ENCODE measurements at regions not wholly inside any gene's neighbourhood (a gene's known extent, or its start where the extent isn't known, plus 50 kb on each side); places are given as distances from the start of the nearest gene placed in this dataset.

DNA sequence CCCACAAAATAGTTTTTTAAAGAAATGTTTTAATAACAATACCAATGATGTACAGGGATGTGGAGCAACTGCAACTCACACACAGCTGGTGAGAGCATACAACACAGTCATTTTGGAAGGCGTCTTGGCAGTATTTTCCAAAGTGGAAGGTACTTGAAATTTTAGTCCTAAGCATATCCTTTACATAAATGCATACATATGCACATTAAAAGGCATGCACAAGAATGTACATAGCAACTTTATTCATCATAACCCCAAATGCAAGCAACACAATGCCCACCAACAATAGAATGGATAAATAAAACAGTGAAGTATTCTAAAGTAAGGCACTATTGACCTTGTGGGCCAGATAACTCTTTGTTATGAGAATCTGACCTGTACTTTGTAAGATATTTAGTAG, 310.1 kb upstream of the ADGRL2 start:
- TF ChIP-seq EZH2 (IDR thresholded peaks at IDR 0.05) (no peak), POLR2AphosphoS5 (IDR thresholded peaks at IDR 0.05; ENCODE audit: borderline replicate concordance, low read depth, low read length) (no peak), FOXP2 (optimal IDR thresholded peaks at IDR 0.05; ENCODE audit: control extremely low read depth, extremely low read length, insufficient read depth) (no peak)

All from SK-N-MC (cell line).